H1 (cell line): ENCODE measurements at regions not wholly inside any gene's neighbourhood (a gene's known extent, or its start where the extent isn't known, plus 50 kb on each side); places are given as distances from the start of the nearest gene placed in this dataset.

ENCODE experiments used
- ATF2 ChIP-seq: IDR thresholded peaks from 2 replicates; pipeline ENCODE4 v1.6.1; 2012; ENCODE audit warnings: low read length, inconsistent platforms
- CREB1 ChIP-seq: IDR thresholded peaks from 2 replicates; pipeline ENCODE4 v1.6.1; 2012; ENCODE audit warnings: inconsistent platforms
- EZH2 ChIP-seq: fragments of 200-600 bp; sonication (generic); IDR thresholded peaks from 2 replicates; pipeline ENCODE4 v1.7.1; 2012; ENCODE audit warnings: low read depth, mild to moderate bottlenecking, moderate library complexity, low read length, inconsistent platforms; ENCODE audit not compliant: severe bottlenecking

- no peak for TF ChIP-seq CREB1
- no peak for TF ChIP-seq ATF2
- TF ChIP-seq EZH2 = no peak
Measured at GRCh38 chr15:101573951-101574350, 78.2 kb downstream of the TM2D3 start (continued).
